HG03064 (cell line): ENCODE measurements at regions not wholly inside any gene's neighbourhood (a gene's known extent, or its start where the extent isn't known, plus 50 kb on each side); places are given as distances from the start of the nearest gene placed in this dataset.
"Not testable (repeated sequence)": the region's sequence is repeated elsewhere in the genome, so short reads cannot be mapped to it uniquely, and the experiment has no call there.

ENCODE experiments used
- ATAC-seq: cut with Tn5 transposase; IDR thresholded peaks from one replicate; pipeline ENCODE4 v1.9.1; 2021; ENCODE audit warnings: low read depth; ENCODE audit not compliant: unreplicated experiment

DNA sequence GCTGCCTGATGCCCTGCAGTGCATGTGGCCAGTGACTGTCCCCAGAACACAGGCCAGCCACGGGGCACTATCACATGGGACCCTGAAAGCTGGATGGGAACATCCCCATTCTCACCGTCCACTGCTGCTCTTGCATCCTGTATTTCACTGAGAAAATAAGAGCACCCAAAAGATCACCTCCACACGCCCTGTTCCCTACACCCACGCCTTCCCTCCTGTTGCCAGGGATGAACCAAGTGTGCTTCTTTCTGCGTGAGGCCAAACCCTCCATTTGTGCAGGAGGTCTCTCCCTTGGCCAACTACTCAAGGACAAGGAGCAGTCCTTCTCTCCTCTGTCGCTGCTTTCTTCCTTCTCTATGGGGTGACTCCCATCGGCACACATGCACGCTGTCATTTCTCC is 118.3 kb downstream of the LRRC37A3 start:
- ATAC-seq: not testable (repeated sequence)

DNA sequence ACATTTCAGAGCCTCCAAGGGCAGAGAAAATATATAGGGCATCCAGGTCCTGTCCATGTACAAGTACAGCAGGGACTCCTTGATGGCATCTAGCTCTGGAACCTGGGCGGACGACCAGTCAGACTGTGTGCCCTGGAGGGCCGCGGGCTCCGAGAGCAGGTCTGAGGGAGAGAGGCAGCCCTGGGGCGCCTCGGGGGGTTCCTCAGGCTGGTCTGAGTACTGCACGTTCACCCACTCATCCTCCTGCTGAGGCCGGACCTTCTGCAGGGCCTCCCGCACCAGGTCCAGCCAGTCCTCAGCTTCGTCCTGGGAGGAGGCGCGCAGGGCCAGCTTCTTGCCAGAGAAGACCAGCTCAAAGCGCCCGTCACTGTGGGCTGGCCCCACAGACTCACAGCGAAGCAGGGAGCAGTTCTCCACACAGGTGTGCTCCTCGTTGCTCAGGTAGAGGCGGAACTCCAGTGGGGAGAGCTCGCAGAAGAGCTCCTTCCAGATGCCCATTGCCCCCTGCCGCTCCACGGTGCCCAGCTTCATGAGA is 118.8 kb downstream of the LRRC37A3 start:
- not testable (repeated sequence) for ATAC-seq

DNA sequence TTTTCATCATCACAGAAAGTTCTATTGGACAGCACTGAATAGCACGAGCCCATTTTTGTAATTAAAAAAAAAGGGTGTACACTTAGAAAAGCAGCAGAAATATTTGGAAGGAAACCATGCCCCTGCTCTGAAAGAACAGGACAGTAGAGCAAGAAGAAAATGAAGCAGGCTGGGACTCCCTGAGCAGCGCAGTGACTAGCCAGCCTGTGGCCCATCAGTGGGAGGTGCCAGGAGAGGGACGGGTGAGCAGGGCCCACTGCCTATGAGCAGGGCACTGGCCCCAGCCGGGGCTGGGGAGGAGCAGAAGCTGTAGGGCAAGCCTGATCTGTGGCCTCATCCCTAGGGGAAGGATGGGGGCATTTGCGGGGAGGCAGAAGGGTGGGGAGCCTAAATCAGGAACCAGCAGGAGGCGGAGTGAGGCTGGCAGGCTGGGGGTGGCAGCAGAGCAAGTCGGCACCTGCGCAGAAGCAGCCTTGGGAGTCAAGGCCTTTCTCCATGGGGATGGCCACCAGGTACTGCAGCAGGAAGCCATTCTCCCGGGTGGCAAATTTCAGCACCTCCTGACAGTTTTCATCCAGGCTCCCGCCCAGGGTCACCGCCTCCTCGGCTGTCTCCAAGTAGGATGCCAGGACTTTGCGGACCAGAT is 119.6 kb downstream of the LRRC37A3 start:
- not testable (repeated sequence) for ATAC-seq

DNA sequence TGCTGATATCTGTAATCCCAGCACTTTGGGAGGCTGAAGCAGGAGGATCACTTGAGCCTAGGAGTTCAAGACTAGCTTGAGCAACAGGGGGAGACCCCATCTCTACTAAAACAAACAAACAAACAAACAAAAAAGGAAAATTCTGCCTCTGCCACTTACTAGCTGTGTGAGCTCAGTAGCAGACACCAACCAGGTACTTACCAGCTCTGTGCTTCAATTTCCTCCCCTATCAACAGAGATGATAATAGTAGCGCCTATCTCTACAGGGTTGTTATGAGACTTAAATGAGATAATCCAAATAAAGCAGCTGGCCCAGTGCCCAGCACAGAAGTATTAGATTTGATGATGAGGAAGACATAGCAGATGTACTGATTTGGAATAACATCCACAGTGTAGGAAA is 120.3 kb downstream of the LRRC37A3 start:
- not testable (repeated sequence) for ATAC-seq

DNA sequence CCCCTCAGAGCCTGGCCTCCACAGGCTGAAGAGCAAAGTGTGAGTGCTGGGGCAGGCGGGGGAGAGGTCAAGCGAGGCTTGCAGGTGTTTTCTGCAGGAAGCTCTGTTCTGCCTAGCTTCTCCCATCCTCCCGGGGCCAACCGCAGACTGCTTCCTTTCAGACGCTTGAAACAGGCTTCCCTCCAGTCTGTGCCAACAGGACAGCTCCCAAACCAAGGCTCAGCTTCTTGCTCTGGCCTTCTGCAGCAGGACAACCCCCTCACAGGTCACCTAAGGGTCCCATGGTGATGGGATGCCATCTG is 120.8 kb downstream of the LRRC37A3 start:
- ATAC-seq: not testable (repeated sequence)

DNA sequence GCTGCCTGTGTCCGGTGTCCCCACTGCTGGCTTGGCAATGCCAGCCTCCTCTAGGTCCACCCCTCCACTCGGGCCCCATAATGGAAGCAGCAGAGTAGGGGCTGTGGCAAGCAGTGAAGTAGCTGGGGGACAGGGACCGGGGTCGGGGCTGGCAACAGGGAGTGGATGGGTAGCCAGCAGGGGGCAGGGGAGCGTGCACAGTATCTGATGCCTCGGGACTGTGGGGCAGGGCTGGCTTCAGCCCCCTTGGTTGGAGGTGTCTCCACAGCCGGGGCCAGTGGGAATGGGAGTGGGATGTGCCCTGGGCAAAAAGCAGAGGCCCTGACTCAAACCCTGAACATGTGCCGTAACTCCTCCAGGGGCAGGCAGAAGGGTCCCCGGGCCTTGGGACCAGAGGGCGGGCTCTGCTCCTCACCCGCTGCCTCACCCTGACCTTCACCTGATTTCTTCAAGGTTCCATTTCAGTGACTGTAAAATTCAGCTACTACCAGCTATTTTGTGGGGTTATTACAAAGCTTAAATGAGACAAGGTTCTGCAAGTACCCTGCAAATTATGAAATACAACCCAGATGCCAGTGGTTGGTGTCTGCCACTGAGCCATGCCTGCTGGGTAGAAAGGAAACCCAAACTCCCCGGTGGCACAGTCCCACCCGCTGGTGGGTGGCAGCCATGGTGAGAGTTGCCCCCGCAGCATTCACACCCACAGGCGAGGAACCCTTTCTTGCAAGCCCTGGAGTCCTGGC is 121.4 kb downstream of the LRRC37A3 start:
- ATAC-seq: not testable (repeated sequence)

DNA sequence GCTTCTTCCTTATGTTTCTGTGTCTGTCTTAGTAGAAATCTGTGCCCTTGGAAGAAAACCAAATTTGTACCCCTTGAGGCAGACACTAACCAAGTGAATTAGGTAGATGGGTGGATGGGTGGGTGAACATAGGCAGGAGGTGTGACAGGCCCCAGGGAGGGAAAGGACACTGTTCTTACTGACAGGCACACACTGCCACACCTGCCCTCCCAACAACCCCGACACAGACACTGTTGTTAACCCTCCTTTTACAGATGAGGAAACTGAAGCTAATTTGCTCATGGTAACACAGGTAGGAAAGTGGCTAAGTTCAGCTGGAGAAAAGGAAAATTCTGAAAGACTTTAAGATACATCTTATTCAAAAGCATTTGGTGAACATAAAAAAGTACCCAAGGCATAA is 123.9 kb downstream of the LRRC37A3 start:
- ATAC-seq: not testable (repeated sequence)

DNA sequence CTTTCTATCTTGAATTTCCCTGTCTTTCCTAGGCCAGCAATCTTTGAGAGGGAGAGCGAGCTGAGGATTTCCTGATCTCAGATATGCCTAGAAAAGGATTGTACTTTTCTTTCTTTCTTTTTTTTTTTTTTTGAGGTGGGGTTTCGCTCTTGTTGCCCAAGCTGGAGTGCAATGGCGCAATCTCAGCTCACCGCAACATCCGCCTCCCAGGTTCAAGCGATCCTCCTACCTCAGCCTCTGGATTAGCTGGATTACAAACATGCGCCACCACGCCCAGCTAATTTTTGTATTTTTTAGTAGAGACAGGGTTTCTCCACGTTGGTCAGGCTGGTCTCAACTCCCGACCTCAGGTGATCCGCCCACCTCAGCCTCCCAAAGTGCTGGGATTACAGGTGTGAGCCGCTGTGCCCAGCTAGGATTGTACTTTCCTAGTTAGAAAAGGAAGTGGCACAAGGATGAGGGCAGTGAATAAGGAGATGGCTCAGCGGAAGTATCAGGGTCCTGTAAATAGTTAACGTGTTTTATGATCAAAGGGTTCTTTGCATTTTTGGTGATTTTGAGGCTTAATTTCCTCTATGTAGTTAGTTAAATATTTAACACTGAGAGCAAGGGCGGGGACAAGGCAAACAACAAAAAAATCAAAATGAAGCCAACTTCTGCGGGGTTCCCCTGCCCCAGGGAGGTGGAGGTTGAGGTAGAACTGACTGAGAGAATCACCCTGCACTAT is 124.6 kb downstream of the LRRC37A3 start:
- ATAC-seq: not testable (repeated sequence)

DNA sequence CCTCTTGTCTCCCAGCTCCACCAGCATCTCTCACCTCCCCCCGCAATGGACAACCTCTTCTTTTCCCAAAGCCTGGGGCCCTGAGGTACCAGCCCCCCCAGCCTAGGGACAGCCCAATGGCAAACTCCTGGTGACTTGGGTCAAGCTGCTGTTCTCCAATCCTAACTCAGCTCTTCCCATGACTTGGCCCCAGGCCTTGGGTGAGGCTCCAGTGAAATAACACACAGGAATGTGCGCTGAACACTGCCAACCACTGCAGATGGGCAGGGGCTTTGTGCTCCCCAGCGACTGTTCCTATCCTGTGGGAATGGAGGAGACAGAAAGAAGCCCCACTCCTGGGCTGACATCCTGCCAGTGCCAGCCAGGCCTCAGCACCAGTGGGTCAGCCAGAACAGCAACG is 125.2 kb downstream of the LRRC37A3 start:
- ATAC-seq: not testable (repeated sequence)

DNA sequence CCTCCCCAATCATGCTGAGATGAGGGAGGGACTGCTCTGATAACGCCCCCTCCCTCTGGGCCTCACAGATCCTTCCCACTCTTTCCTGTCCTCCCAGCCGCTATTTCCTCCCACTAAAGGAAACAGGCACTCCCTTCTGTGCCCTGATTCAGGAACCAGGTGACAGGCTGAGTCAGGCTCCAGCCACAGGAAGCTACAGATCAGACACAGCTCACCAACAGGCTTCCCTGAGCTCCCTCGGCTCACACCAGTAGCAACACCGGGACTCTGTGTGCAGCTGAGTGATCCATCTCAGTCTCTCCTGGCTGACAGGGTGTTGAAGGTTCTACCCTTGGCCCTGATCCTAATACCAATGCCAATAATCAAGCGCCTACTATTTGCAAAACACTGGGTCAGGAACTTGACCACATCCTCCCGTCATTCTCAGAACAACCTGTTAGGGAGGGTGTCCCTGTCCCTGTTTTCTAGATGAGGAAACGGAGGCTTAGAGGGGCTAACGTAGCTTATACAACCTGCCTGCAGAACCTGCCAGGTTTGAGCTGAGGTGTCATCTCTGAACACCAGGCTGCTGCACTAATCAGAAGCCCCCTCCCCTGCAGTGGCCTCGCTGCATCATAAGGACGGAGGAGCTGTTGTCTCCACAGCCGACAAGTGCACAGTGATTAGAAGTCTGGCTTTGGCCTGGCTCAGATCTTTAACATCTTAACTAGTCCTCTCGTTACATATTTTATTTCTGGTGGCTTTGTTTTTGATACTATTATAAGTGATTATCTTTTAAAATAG is 126.3 kb downstream of the LRRC37A3 start:
- not testable (repeated sequence) for ATAC-seq

DNA sequence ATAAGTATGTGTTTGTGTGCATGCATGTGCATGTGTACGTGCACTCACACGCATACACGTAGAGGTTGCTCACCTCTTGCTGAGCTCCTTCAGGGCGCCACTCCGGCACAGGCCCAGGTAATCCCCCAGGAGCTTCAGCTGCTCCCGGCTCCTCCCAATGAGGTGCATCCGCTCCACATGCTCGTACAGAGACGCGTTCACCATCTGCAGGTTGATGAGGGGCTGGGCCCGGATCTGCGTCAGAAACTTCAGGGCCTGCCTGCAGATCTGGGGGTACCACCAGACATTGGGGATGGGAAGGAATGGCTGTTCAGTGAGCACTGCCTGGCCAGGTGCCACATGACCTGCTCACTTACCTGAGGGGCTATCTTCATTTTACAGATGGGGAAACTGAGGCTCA is 127.0 kb downstream of the LRRC37A3 start:
- not testable (repeated sequence) for ATAC-seq

DNA sequence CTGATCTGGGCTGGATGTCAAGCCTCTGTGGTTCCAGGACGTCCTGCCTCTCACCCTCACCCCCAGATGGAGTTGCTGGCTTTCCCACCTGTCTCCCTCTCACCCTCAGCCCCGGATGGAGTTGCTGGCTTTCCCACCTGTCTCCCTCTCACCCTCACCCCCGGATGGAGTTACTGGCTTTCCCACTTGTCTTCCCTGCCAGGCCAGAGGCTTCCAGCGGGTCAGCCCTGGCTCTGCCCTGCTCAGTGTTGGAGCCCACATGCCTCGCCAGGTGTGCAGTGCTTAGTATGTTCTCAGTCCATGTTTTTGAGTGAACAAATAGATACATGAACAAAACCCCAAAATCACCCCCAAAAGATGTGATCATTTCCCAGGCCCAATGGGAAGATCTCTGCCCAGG is 127.6 kb downstream of the LRRC37A3 start:
- ATAC-seq: not testable (repeated sequence)

DNA sequence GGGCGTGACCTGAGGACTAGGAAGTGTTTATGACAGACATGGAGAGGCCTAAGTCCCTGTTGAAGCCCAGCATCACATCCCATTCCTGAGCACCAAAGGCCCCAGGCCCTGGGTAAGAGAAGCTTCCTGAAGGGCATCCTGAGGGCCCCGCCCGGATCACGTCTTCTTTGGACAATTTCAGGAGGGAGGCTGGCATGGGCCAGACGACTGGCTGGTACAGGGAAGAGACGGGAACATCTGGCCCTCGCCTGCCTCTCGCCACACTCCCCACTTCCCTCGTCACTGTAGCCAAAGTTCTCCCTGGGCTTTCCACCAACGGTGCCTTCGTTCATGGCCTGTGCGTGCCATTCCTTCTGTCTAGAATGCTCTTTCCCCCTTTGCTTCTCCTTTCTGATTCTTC is 128.1 kb downstream of the LRRC37A3 start:
- not testable (repeated sequence) for ATAC-seq

DNA sequence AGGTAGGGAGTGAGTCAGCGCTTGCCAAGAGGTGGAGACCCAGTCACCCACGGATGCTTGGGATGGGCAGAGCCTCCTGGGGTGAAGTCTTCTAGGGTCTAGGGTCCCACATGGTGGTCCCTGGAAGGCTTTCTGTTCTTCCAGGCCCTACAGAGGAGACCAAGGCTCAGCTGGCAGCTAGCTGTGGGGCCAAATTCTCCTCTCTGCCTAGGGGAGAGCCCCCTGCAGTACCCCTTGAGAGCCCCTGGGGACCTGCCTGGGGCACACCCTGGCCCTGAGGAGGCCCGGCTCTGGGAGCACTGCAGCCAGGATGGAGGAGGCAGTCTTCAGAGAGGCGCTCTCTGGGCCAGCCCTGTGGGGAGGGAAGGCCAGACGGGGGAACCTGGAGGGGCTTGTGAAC is 128.6 kb upstream of the SMURF2 start:
- not testable (repeated sequence) for ATAC-seq

DNA sequence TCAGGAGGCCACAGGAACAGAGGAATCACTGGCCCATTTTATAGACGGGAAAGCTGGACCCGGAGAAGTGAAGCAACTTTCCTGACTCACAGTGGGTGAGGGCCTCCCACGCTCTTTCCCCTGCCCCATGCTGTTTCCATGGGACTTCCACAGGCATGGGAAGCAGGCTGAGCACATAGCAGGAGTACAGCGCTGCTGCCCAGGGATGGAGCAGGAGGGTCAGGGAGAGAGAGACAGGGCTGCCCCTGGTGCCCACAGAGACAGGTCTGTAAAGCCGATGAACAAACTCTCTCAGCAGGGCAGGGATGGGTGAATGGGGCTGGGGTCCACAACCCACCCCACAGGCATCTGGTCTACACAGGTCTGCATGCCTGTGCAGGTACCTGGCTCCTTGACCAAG is 128.1 kb upstream of the SMURF2 start:
- ATAC-seq: not testable (repeated sequence)

DNA sequence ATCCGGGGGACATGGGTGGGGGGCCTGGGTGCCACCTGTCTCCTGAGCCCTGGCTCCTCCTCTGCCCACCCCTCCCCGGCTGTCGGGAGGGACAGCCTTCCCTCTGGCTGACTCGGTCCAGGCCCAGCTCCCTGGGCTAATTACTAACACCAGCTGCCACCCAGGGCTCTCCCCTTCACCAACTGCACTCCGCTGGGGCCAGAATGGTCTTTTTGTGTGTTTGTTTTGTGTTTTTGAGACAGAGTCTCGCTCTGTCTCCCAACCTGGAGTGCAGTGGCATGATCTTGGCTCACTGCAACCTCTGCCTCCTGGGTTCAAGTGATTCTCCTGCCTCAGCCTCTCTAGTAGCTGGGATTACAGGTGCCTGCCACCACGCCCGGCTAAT is 126.9 kb upstream of the SMURF2 start:
- ATAC-seq: not testable (repeated sequence)

DNA sequence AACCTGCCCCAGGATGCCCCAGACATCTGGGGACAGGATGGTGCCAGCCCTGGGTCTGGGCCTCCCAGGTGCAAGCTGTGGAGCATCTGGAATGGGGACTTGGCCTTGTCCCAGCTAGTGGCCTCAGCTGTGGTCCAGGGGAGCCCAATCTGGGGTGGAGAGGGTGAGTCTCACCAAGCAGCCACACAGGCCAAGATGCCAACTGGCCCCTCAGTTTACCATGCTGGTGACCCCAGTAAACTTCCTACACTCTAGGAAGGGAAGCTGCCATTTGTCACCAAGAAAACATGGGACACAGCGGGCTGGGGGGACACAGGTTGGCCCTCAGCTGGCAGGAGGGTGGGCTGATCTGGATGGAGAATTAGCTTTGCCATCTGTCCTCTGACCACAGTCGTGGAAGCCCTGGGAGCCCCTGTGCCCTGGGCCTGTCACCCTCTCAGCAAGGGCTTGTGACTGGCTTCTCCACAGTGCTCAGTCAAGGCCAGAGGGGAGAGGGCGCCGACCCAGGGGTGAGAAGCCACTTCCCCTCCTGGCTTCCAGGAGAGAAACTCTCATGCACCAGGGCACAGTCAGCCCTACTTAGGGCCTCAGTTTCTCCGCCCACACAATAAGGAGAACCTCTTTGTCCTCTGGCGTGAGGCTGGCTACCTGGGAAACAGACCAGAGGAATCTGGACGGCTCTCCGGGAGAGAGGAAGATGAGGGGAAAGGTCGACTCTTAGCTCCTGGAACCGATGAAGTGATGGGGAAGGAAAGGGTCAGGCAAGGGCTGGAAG is 126.4 kb upstream of the SMURF2 start:
- ATAC-seq: no peak

DNA sequence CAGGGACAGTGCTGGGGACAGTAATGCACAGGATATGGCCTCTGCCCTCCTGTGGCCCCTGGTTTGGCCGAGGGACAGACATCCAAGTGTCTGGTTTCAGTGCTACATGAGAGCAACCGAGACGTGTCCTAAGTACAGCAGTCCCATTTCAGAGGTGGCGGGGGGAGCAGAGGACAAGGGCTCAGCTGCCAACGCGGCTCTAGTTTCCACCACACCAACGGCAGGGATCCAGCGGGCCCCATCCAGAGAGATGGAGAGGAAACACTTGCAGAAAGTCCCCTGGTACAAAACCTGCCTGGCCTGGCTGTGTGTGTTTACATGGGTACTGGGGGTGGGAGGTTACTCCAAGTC is 125.8 kb upstream of the SMURF2 start:
- no peak for ATAC-seq

DNA sequence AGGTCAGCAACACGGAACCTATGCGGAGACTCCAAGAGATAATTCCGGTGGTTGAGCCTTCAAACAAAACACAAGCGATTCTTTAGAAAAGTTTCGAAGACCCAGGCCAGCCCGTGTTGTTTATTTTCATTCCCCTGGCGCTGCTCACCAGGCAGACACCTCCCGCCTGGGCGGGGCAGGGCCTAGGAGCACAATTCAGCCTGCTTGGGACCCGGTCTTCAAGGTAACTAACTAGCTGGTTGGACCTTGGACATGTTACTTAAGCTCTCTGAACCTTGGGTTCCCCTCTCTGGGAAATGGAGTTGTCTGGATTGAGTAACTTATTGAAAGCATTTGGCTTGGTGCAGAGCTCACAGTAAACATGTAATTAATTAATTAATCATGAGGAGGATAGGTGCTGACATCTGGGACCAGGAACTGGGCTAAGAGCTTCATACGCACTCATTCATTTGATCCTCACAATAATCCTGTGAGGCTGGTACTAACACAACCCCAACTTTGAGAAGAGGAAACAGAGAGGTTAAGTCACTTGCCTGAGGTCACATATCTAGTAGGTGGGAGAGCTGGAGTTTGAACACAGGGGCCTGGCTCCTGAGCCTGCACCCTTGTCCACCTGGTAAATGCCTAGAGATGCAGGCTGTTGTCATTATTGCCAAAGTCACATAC is 125.3 kb upstream of the SMURF2 start:
- ATAC-seq: no peak
